Kidney (tissue), 13 donors: ENCODE measurements at regions not wholly inside any gene's neighbourhood (a gene's known extent, or its start where the extent isn't known, plus 50 kb on each side); places are given as distances from the start of the nearest gene placed in this dataset.

Source experiments
- DNase-seq, 5 donors: peaks; one replicate each; pipeline ENCODE4 v3.0.0-alpha.2; 2013 to 2020
- FAIRE-seq: peaks from 2 replicates; lab custom pipeline; 2012; peaks lifted over from hg19 to GRCh38; lab: Jason Lieb, UNC
- H3K27ac ChIP-seq, 2 donors: one replicate each; pipeline ENCODE4 v1.7.0; 2013; ENCODE audit warnings: low read depth in 2 of 2, low read length in 2 of 2, inconsistent platforms in 1 of 2
- H3K27me3 ChIP-seq: one replicate; pipeline ENCODE4 v1.7.1; 2013; ENCODE audit warnings: low read length, inconsistent platforms; ENCODE audit not compliant: control insufficient read depth, insufficient read depth
- H3K36me3 ChIP-seq, 3 donors: one replicate each; pipeline versions ENCODE4 v1.7.0 to v1.7.1; 2013; ENCODE audit warnings: low read length in 3 of 3, control low read depth in 1 of 3, inconsistent platforms in 1 of 3; ENCODE audit not compliant: insufficient read depth in 3 of 3, control insufficient read depth in 2 of 3
- H3K4me1 ChIP-seq, 3 donors: one replicate each; pipeline versions ENCODE4 v1.7.0 to v1.7.1; 2013; ENCODE audit warnings: low read length in 3 of 3, inconsistent platforms in 1 of 3, low read depth in 1 of 3; ENCODE audit not compliant: control insufficient read depth in 2 of 3, insufficient read depth in 2 of 3
- H3K4me3 ChIP-seq, 3 donors: one replicate each; pipeline versions ENCODE4 v1.7.0 to v1.8.1; 2013; ENCODE audit warnings: low read length in 3 of 3, control low read depth in 1 of 3, inconsistent platforms in 1 of 3
- H3K9ac ChIP-seq, 3 donors: one replicate each; pipeline versions ENCODE4 v1.7.0 to v1.7.1; 2013; ENCODE audit warnings: low read length in 3 of 3, control low read depth in 1 of 3, inconsistent platforms in 1 of 3
- H3K9me3 ChIP-seq, 3 donors: one replicate each; pipeline versions ENCODE4 v1.7.0 to v1.7.1; 2013; ENCODE audit warnings: low read length in 3 of 3, control low read depth in 1 of 3, inconsistent platforms in 1 of 3; ENCODE audit not compliant: control insufficient read depth in 2 of 3, insufficient read depth in 1 of 3
- CTCF ChIP-seq: IDR thresholded peaks from 3 replicates; pipeline ENCODE4 v1.5.1; 2012; ENCODE audit warnings: mild to moderate bottlenecking, moderate library complexity, borderline replicate concordance; ENCODE audit not compliant: insufficient read depth; ENCODE audit errors: extremely low read depth
- intact Hi-C: fragments of 100-400 bp; cut with DNase I; formaldehyde crosslinking; loops from one replicate; pipeline ENCODE4 v1.11.1; 2022
- donor health status: control.
- donor health status: control.
- donor health status: control.
- donor health status: control.
- donor health status: control.
- donor health status: DM: yes; HTN: yes; CAD: no.
- donor health status: Normal renal cell carcinoma (clear cell type).

DNA sequence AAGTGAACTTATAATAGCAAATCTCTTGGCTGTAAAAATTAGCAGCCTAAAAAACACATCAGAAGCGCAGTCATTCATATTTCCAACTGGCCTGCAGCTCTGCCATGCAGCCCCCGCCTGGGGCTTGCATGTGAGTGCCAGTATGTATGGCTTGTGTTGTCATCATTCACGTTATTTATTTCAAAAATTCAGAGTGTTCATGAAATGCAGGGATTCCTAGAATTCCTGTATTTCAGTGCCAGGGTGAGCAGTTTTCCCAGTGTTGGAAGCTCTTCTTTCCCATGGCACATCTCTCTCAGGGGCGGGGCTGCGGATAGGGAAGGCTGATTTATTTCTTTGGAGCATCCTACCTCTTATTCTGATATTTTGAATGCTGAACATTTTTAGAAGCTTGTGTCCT lies 234.6 kb downstream of the FGF9 start:
- no peak for TF ChIP-seq CTCF
- Histone ChIP-seq H3K9me3 (no peaks in the 10 kb centered on the region), H3K36me3 (no peaks in the 10 kb centered on the region), H3K9ac (no peak overlapping the region), H3K27ac (no peak overlapping the region), H3K4me1 (peaks cover 0 to 2% (median 0%) of the 10 kb centered on the region in 3 donors), H3K4me3 (no peak overlapping the region), H3K27me3 (no peaks in the 10 kb centered on the region)
- FAIRE-seq (no peak), DNase-seq (no peak)
- intact Hi-C loops = no loop called here

DNA sequence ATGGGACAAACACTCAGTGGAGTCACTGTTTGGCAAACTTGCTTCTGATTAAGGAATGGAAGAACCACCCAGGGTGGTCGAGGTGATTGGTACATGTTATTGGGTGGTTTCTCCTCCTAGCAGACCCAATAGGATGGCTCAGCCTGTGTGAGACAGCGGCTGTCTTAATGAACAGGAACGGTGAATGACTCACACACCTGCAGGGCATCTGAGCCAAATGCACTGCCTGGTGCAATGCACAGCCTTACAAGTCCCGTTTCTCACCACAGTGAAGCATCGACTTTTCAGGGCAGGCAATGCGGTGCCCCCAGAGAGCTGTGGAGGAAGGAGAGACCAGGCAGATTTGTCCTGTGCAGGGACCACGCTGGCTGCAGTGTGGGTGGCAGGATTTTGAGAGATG lies 238.5 kb downstream of the FGF9 start:
- Histone ChIP-seq H3K9ac (no peak overlapping the region), H3K36me3 (no peaks in the 10 kb centered on the region), H3K27ac (no peak overlapping the region), H3K9me3 (no peaks in the 10 kb centered on the region), H3K4me3 (no peak overlapping the region), H3K27me3 (no peaks in the 10 kb centered on the region), H3K4me1 (no peaks in the 10 kb centered on the region)
- no peak for DNase-seq
- intact Hi-C loops = no loop called here
- FAIRE-seq = no peak
- TF ChIP-seq CTCF = no peak

- Histone ChIP-seq H3K9ac (no peak overlapping the region), H3K4me1 (no peaks in the 10 kb centered on the region), H3K4me3 (no peak overlapping the region), H3K36me3 (no peaks in the 10 kb centered on the region), H3K27me3 (no peaks in the 10 kb centered on the region), H3K9me3 (no peaks in the 10 kb centered on the region), H3K27ac (no peak overlapping the region)
- DNase-seq (no peak), FAIRE-seq (no peak)
- no peak for TF ChIP-seq CTCF
- intact Hi-C loops = no loop called here
Measured at GRCh38 chr13:21910546-21910945, 239.7 kb downstream of the FGF9 start.

- no peaks in the 10 kb centered on the region for H3K9me3 ChIP-seq
- no peak overlapping the region for H3K27ac ChIP-seq
- intact Hi-C loops = no loop called here
- H3K4me3 ChIP-seq = no peak overlapping the region
- no peaks in the 10 kb centered on the region for H3K27me3 ChIP-seq
- no peak for TF ChIP-seq CTCF
- no peaks in the 10 kb centered on the region for H3K36me3 ChIP-seq
- no peaks in the 10 kb centered on the region for H3K4me1 ChIP-seq
- H3K9ac ChIP-seq = no peak overlapping the region
- DNase-seq (no peak), FAIRE-seq (no peak)
Measured at GRCh38 chr13:21911646-21912298, 240.9 kb downstream of the FGF9 start.
